Tibial nerve (tissue), 4 donors: ENCODE measurements at regions not wholly inside any gene's neighbourhood (a gene's known extent, or its start where the extent isn't known, plus 50 kb on each side); places are given as distances from the start of the nearest gene placed in this dataset.

Experiments used
- DNase-seq, 2 donors: peaks; one replicate each; pipeline ENCODE4 v3.0.0-alpha.2; 2019; ENCODE audit warnings: low spot score in 2 of 2
- H3K27ac ChIP-seq, 4 donors: fragments of 200-600 bp; sonication (generic) in 3 of 4; one replicate each; pipeline ENCODE4 v1.5.1; 2017 to 2019; ENCODE audit warnings: mild to moderate bottlenecking in 1 of 4
- H3K27me3 ChIP-seq, 2 donors: fragments of 200-600 bp; sonication (generic) in 1 of 2; one replicate each; pipeline versions ENCODE4 v1.5.1 to v1.6.0; 2017 to 2019
- H3K36me3 ChIP-seq, 3 donors: fragments of 200-600 bp; sonication (generic); one replicate each; pipeline ENCODE4 v1.5.1; 2018 to 2019
- H3K4me1 ChIP-seq, 4 donors: fragments of 200-600 bp; sonication (generic) in 3 of 4; one replicate each; pipeline ENCODE4 v1.5.1; 2017 to 2019
- H3K4me3 ChIP-seq, 4 donors: fragments of 200-600 bp; sonication (generic) in 3 of 4; one replicate each; pipeline ENCODE4 v1.5.1; 2017 to 2019; ENCODE audit warnings: mild to moderate bottlenecking in 1 of 4, moderate library complexity in 1 of 4
- H3K9me3 ChIP-seq, 4 donors: fragments of 200-600 bp; sonication (generic) in 3 of 4; one replicate each; pipeline ENCODE4 v1.5.1; 2017 to 2019
- EP300 ChIP-seq, 2 donors: sonication (generic); formaldehyde crosslinking; IDR thresholded peaks; one replicate each; pipeline ENCODE4 v1.6.1; 2017; ENCODE audit warnings: antibody characterized with exemption in 2 of 2, mild to moderate bottlenecking in 1 of 2
- POLR2A ChIP-seq, 2 donors: fragments of 450-650 bp; IDR thresholded peaks; one replicate each; pipeline ENCODE4 v1.6.1; 2017; ENCODE audit warnings: antibody characterized with exemption in 2 of 2, mild to moderate bottlenecking in 2 of 2, moderate library complexity in 2 of 2
- WGBS, 2 donors: methylation state at CpG; one replicate each; pipeline ENCODE4 v1.1.5; 2018; 5-methylcytosine and 5-hydroxymethylcytosine counted together
- TF ChIP-seq, protein P1 (sequence below), 5 experiments: fragments of 200-600 bp in 3 of 5; fragments of 450-650 bp in 2 of 5; sonication (generic) in 3 of 5; IDR thresholded peaks; one replicate each; pipeline ENCODE4 v1.5.1; 2016 to 2019; ENCODE audit warnings: antibody characterized with exemption in 5 of 5, mild to moderate bottlenecking in 3 of 5, moderate library complexity in 2 of 5

DNA sequence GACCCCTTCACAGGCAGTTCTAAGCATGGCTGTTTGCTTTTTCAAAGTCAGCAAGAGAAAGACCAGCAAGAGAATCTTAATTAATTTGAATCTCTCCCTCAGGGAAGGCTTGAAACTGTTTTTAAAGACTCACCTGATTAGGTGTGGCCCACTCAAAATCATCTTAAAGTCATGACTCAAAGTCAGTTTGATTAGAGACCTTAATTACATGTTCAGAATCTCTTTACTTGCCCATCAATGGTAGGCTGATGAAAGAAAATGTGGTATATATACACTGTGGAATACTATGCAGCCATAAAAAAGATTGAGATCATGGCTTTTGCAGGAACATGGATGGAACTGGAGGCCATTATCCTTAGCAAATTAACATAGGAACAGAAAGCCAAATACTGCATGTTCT, 247.5 kb upstream of the PRKX start:
- no peaks in the 10 kb centered on the region for H3K27me3 ChIP-seq
- no peaks in the 10 kb centered on the region for H3K36me3 ChIP-seq
- DNase-seq, result no peak
- H3K4me1 ChIP-seq, result no peaks in the 10 kb centered on the region
- no peak overlapping the region for H3K4me3 ChIP-seq
- no peak for TF ChIP-seq POLR2A (IDR thresholded peaks at IDR 0.05)
- TF ChIP-seq EP300 (IDR thresholded peaks at IDR 0.05), result no peak
- TF ChIP-seq, protein P1, sequence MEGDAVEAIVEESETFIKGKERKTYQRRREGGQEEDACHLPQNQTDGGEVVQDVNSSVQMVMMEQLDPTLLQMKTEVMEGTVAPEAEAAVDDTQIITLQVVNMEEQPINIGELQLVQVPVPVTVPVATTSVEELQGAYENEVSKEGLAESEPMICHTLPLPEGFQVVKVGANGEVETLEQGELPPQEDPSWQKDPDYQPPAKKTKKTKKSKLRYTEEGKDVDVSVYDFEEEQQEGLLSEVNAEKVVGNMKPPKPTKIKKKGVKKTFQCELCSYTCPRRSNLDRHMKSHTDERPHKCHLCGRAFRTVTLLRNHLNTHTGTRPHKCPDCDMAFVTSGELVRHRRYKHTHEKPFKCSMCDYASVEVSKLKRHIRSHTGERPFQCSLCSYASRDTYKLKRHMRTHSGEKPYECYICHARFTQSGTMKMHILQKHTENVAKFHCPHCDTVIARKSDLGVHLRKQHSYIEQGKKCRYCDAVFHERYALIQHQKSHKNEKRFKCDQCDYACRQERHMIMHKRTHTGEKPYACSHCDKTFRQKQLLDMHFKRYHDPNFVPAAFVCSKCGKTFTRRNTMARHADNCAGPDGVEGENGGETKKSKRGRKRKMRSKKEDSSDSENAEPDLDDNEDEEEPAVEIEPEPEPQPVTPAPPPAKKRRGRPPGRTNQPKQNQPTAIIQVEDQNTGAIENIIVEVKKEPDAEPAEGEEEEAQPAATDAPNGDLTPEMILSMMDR (IDR thresholded peaks at IDR 0.05), result no peak
- no peak overlapping the region for H3K27ac ChIP-seq
- no peaks in the 10 kb centered on the region for H3K9me3 ChIP-seq

DNA sequence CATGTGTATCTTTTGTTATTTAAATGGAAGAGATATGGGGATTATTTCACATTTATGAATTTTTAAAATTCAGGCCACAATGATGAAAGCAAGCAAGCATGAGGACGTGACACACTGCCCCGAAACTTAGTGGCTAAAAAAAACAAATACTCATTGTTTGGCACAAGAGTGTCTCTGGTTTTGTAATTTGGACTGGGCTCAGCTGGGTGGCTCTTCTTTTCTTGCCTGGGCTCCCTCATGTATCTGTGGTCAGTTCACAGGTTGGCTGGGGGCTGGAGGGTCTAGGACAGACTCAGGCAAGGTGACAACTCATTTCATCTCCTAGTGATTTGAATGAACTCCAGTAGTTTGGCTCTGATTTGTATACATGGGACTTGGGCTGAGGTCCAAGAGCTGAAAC, 238.4 kb upstream of the PRKX start:
- no peak overlapping the region for H3K4me3 ChIP-seq
- no peak for DNase-seq
- TF ChIP-seq, protein P1 (IDR thresholded peaks at IDR 0.05), result no peak
- TF ChIP-seq POLR2A (IDR thresholded peaks at IDR 0.05) (no peak), EP300 (IDR thresholded peaks at IDR 0.05) (no peak)
- no peaks in the 10 kb centered on the region for H3K4me1 ChIP-seq
- no peak overlapping the region for H3K27ac ChIP-seq
- WGBS, 2 donors, result 74 to 84% methylated on average over 2 of the region's 2 CpGs
- H3K9me3 ChIP-seq, result peaks cover 0 to 7% (median 1%) of the 10 kb centered on the region in 4 donors
- no peaks in the 10 kb centered on the region for H3K36me3 ChIP-seq
- no peaks in the 10 kb centered on the region for H3K27me3 ChIP-seq

DNA sequence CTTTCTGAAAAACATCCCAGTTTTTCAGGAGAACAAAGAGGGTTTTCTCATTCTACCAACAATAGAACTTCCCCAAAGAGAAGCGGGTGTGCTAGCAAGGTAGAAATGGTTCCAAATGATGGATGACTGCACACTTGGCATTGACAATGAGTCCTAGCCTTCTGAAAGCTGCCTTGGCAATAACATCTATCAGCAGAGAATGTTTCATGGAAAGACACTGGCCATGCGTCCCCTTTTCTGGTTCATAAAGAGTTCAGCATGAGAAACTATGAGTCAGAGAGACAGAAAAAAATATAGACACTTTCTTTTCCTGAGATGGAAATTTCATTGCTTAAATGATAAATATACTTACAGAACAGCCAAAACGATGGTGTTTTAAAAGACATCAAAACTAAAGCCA, 236.9 kb upstream of the PRKX start:
- Histone ChIP-seq H3K4me3 (no peak overlapping the region), H3K27me3 (no peaks in the 10 kb centered on the region), H3K27ac (no peak overlapping the region), H3K36me3 (no peaks in the 10 kb centered on the region), H3K4me1 (no peaks in the 10 kb centered on the region), H3K9me3 (peaks cover 0 to 7% (median 1%) of the 10 kb centered on the region in 4 donors)
- no peak for DNase-seq
- 59 to 78% methylated on average over 3 of the region's 3 CpGs for WGBS, 2 donors
- TF ChIP-seq POLR2A (IDR thresholded peaks at IDR 0.05) (no peak), EP300 (IDR thresholded peaks at IDR 0.05) (no peak)
- TF ChIP-seq, protein P1 (IDR thresholded peaks at IDR 0.05), result no peak

DNA sequence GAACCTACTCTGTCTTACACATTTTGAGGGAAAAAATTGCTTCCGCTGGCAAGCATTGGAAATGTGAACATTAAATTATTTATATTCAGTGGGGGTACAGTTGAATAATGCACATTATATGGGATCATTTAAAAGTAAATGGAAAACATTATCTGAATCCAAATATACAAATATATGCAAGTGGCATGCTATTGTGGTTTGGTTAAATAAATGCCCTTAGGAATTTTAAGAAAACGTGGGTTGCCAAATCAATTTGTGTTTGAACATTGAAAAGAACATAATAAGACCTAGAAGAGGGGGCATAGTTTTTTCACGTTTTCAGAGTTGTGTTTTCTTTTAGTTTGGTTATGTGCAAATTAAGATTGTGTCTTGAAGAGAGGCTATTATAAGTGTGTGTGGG, 230.5 kb upstream of the PRKX start:
- no peak for TF ChIP-seq POLR2A (IDR thresholded peaks at IDR 0.05)
- TF ChIP-seq, protein P1 (IDR thresholded peaks at IDR 0.05), result no peak
- no peak for DNase-seq
- H3K36me3 ChIP-seq, result no peaks in the 10 kb centered on the region
- H3K9me3 ChIP-seq, result no peaks in the 10 kb centered on the region
- H3K4me3 ChIP-seq, result no peak overlapping the region
- no peaks in the 10 kb centered on the region for H3K4me1 ChIP-seq
- WGBS, 2 donors, result 54 to 60% methylated on average over 3 of the region's 3 CpGs
- H3K27ac ChIP-seq, result no peak overlapping the region
- no peaks in the 10 kb centered on the region for H3K27me3 ChIP-seq

DNA sequence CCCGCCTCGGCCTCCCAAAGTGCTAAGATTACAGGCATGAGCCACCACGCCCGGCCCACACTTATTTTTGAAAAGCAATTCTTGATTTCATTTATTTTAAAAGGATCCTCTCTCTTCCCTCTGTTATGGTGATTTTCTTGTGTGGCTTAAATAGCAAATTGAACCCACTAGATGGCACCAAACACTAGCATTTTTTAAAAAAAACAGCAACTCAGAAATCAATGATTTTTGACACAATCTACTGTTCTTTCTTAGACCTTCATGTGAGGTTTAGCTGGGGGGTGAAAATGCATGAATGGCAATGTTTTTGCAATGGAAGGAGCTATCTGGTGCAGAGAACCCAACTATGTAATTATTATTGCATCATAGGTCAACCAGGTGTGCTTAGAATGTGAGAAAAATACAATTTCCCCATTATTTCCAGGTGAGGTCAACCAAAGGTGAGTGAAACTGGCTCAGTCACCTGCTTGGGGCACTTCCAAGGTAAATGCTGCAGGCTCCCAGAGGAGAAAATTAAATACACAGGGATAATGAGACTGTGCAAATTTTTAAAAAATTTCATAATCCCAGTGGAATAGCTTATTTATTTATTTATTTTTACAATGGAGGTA, 226.7 kb upstream of the PRKX start:
- H3K4me1 ChIP-seq, result no peaks in the 10 kb centered on the region
- TF ChIP-seq POLR2A (IDR thresholded peaks at IDR 0.05), result no peak
- TF ChIP-seq, protein P1 (IDR thresholded peaks at IDR 0.05), result peak in 3 of 5 experiments; percentile 6 to 20 (median 8)
- WGBS, 2 donors, result 14 to 21% methylated on average over 4 of the region's 4 CpGs
- H3K36me3 ChIP-seq, result no peaks in the 10 kb centered on the region
- no peak for DNase-seq
- H3K9me3 ChIP-seq, result no peaks in the 10 kb centered on the region
- H3K27me3 ChIP-seq, result no peaks in the 10 kb centered on the region
- H3K4me3 ChIP-seq, result no peak overlapping the region
- no peak overlapping the region for H3K27ac ChIP-seq
